ENCODE measurements at regions not wholly inside any gene's neighbourhood (a gene's known extent, or its start where the extent isn't known, plus 50 kb on each side); places are given as distances from the start of the nearest gene placed in this dataset.

- no peaks in the 10 kb centered on the region for H4K20me1 ChIP-seq (ENCODE audit: control insufficient read depth, insufficient read depth, insufficient read length)
- Mint-ChIP-seq H3K36me3 (ENCODE audit: insufficient read depth in 1 of 3, low read depth in 3 of 3) (peaks cover 0 to 4% (median 0%) of the 10 kb centered on the region in 3 experiments; a peak in 3 of 7 replicates), H3K4me1 (peaks cover 10 to 11% of the 10 kb centered on the region in 2 experiments), H3K9me3 (peaks cover 2 to 3% of the 10 kb centered on the region in 2 experiments; a peak in 2 of 5 replicates), H3K27ac (no peak overlapping the region), H3K4me3 (no peak overlapping the region), H3K27me3 (ENCODE audit: low read depth) (no peaks in the 10 kb centered on the region; the same call in 1 of the 2 replicates)
- H3K79me2 ChIP-seq (ENCODE audit: insufficient read depth, low read length), result no peaks in the 10 kb centered on the region
- H3K23ac ChIP-seq (ENCODE audit: insufficient read length, low read depth, low read length), result no peak overlapping the region
- no peaks in the 10 kb centered on the region for H3K23me2 ChIP-seq (ENCODE audit: insufficient read length, low read depth, low read length, poor library complexity, severe bottlenecking)
- WGBS (ENCODE audit: extremely low coverage, insufficient read length, low lambda C conversion rate), result no CpG with 5 or more reads among the region's 3 CpGs
- no peak overlapping the region for H2BK15ac ChIP-seq (ENCODE audit: low read depth, low read length)
- no peak for TF ChIP-seq CTCF (conservative IDR thresholded peaks at IDR 0.05)
- H2BK12ac ChIP-seq (ENCODE audit: insufficient read length, low read depth, low read length), result no peak overlapping the region
- no peak overlapping the region for H2AFZ ChIP-seq (ENCODE audit: low read length)
- H3K56ac ChIP-seq (ENCODE audit: insufficient read length, low read depth, low read length), result no peak overlapping the region
- H3K14ac ChIP-seq (ENCODE audit: insufficient read depth, low read length), result no peak overlapping the region
- no peak overlapping the region for H3K9ac ChIP-seq (ENCODE audit: extremely low read depth, insufficient read length, low read length)
- no peak overlapping the region for H3T11ph ChIP-seq (ENCODE audit: low read length)
- peaks cover 3% of the 10 kb centered on the region; the same call in 1 of the 2 replicates for H3K4me1 ChIP-seq (ENCODE audit: insufficient read depth, low read length)
- no peaks in the 10 kb centered on the region for H3K79me1 ChIP-seq (ENCODE audit: insufficient read depth, low read depth, low read length, poor library complexity, severe bottlenecking)
- H2BK20ac ChIP-seq (ENCODE audit: low read depth, low read length, poor library complexity, severe bottlenecking), result no peak overlapping the region
- H2AK5ac ChIP-seq (ENCODE audit: insufficient read length, low read length), result no peak overlapping the region
- no peaks in the 10 kb centered on the region for H3K27me3 ChIP-seq (ENCODE audit: insufficient read depth, low read length)
- H4K5ac ChIP-seq (ENCODE audit: insufficient read length, low read depth, low read length), result no peak overlapping the region
- no peak overlapping the region for H4K91ac ChIP-seq (ENCODE audit: insufficient read length, low read depth, low read length)
- H4K8ac ChIP-seq (replicated peaks; ENCODE audit: insufficient read length, low read depth, low read length), result no peak overlapping the region
- no peak overlapping the region for H2BK120ac ChIP-seq (ENCODE audit: low read depth, low read length, poor library complexity, severe bottlenecking)
- no peaks in the 10 kb centered on the region for H3K9me3 ChIP-seq (ENCODE audit: control insufficient read depth, low read depth, low read length)
- H3K4ac ChIP-seq (ENCODE audit: low read depth, low read length), result no peak overlapping the region
- DNase-seq, result no peak
- no peak overlapping the region for H2BK5ac ChIP-seq (ENCODE audit: insufficient read length, low read length)
- H3K27ac ChIP-seq (ENCODE audit: insufficient read length, low read depth, low read length), result no peak overlapping the region
- no peak overlapping the region for H3K18ac ChIP-seq (ENCODE audit: insufficient read length, low read depth, low read length)
- no peak overlapping the region for H3K4me2 ChIP-seq (ENCODE audit: insufficient read depth, insufficient read length, low read length)
Measured at GRCh38 chr2:8431446-8432125, 250.3 kb upstream of the ID2 start.

All from H9 (cell line).